HG02981 (cell line): ENCODE measurements at regions not wholly inside any gene's neighbourhood (a gene's known extent, or its start where the extent isn't known, plus 50 kb on each side); places are given as distances from the start of the nearest gene placed in this dataset.

Source experiments
- ATAC-seq: cut with Tn5 transposase; IDR thresholded peaks from one replicate; pipeline ENCODE4 v1.9.1; 2021; ENCODE audit warnings: mild to moderate bottlenecking, moderate library complexity; ENCODE audit not compliant: unreplicated experiment

GRCh38 chr3:459311-459670, 262.7 kb downstream of the CHL1 start:
- no peak for ATAC-seq

GRCh38 chr3:461006-461405, 264.4 kb downstream of the CHL1 start:
- ATAC-seq = no peak

- no peak for ATAC-seq
Measured at GRCh38 chr3:462851-463250, 266.3 kb downstream of the CHL1 start.

GRCh38 chr3:463252-464192, 267.0 kb downstream of the CHL1 start:
- peak; percentile 97 for ATAC-seq

- ATAC-seq = no peak
Measured at GRCh38 chr3:464255-464654, 267.7 kb downstream of the CHL1 start.

- no peak for ATAC-seq
Measured at GRCh38 chr3:468172-468571, 271.6 kb downstream of the CHL1 start.

- ATAC-seq = no peak
Measured at GRCh38 chr3:473033-473800, 276.7 kb downstream of the CHL1 start.

GRCh38 chr3:474828-475227, 278.3 kb downstream of the CHL1 start:
- ATAC-seq = no peak

- peak; percentile 87 for ATAC-seq
Measured at GRCh38 chr3:480070-480469, 283.5 kb downstream of the CHL1 start.

- ATAC-seq = no peak
Measured at GRCh38 chr3:481111-481510, 284.5 kb downstream of the CHL1 start.

- ATAC-seq = no peak
Measured at GRCh38 chr3:481680-482079, 285.1 kb downstream of the CHL1 start.

GRCh38 chr3:482479-482878, 285.9 kb downstream of the CHL1 start:
- ATAC-seq = no peak

- ATAC-seq = no peak
Measured at GRCh38 chr3:484341-484740, 287.8 kb downstream of the CHL1 start.

- no peak for ATAC-seq
Measured at GRCh38 chr3:487614-488013, 291.1 kb downstream of the CHL1 start.

- peak; percentile 47 for ATAC-seq
Measured at GRCh38 chr3:492586-493316, 296.2 kb downstream of the CHL1 start.

- ATAC-seq = no peak
Measured at GRCh38 chr3:494190-494589, 297.6 kb downstream of the CHL1 start.

- no peak for ATAC-seq
Measured at GRCh38 chr3:498487-498886, 301.9 kb downstream of the CHL1 start.

GRCh38 chr3:499001-499761, 302.6 kb downstream of the CHL1 start:
- ATAC-seq = no peak

GRCh38 chr3:502486-502885, 305.9 kb downstream of the CHL1 start:
- no peak for ATAC-seq

- no peak for ATAC-seq
Measured at GRCh38 chr3:513301-513700, 316.7 kb downstream of the CHL1 start.

- ATAC-seq = no peak
Measured at GRCh38 chr3:514192-514591, 317.6 kb downstream of the CHL1 start.
